ENCODE measurements at regions not wholly inside any gene's neighbourhood (a gene's known extent, or its start where the extent isn't known, plus 50 kb on each side); places are given as distances from the start of the nearest gene placed in this dataset.

- TF ChIP-seq EZH2phosphoT487 (IDR thresholded peaks at IDR 0.05; ENCODE audit: insufficient read depth, low read depth) (no peak), EZH2 (IDR thresholded peaks at IDR 0.05; ENCODE audit: insufficient read depth, poor library complexity, severe bottlenecking) (no peak)
Observed at GRCh38 chr5:35357973-35358372, 127.7 kb upstream of the PRLR start.
